K562 (cell line): ENCODE measurements at regions not wholly inside any gene's neighbourhood (a gene's known extent, or its start where the extent isn't known, plus 50 kb on each side); places are given as distances from the start of the nearest gene placed in this dataset.

ENCODE experiments used
- ARNT ChIP-seq, 2 experiments: fragments of 450-650 bp; IDR thresholded peaks; 2 replicates each; pipeline ENCODE4 v1.6.1; 2016; ENCODE audit warnings: mild to moderate bottlenecking in 1 of 2
- ATF3 ChIP-seq, 2 experiments: fragments of 450-650 bp in 1 of 2; sonication (generic) in 1 of 2; formaldehyde crosslinking in 1 of 2; IDR thresholded peaks in 1 of 2; conservative IDR thresholded peaks in 1 of 2; 2 replicates each; pipeline versions ENCODE4 v1.6.1 to v1.8.1; 2016 to 2023; ENCODE audit warnings: mild to moderate bottlenecking in 2 of 2, moderate library complexity in 2 of 2, inconsistent platforms in 1 of 2, missing genetic modification reagents in 1 of 2
- CLOCK ChIP-seq: fragments of 250-450 bp; sonication (Bioruptor Pico); IDR thresholded peaks from 2 replicates; pipeline ENCODE4 v1.4.0; 2020; ENCODE audit warnings: mild to moderate bottlenecking, moderate library complexity, borderline replicate concordance
- NFIC ChIP-seq: fragments of 450-650 bp; IDR thresholded peaks from 2 replicates; pipeline ENCODE4 v1.6.1; 2017; ENCODE audit warnings: mild to moderate bottlenecking, inconsistent platforms
- NFYB ChIP-seq: IDR thresholded peaks from 2 replicates; pipeline ENCODE4 v1.6.1; 2011; ENCODE audit warnings: mild to moderate bottlenecking, moderate library complexity; ENCODE audit not compliant: insufficient read length; ENCODE audit errors: extremely low read depth
- NONO ChIP-seq, 2 experiments: fragments of 200-400 bp in 1 of 2; fragments of 450-650 bp in 1 of 2; formaldehyde crosslinking in 1 of 2; IDR thresholded peaks; 2 replicates each; pipeline ENCODE4 v1.6.1; 2017; ENCODE audit warnings: low read depth in 2 of 2, mild to moderate bottlenecking in 2 of 2, moderate library complexity in 2 of 2, low read length in 1 of 2
- RCOR1 ChIP-seq, 2 experiments: IDR thresholded peaks; 2 replicates each; pipeline ENCODE4 v1.6.1; 2012; ENCODE audit warnings: low read depth in 2 of 2, low read length in 2 of 2, borderline replicate concordance in 1 of 2, improper control_type of control experiment in 1 of 2
- ZNF449 ChIP-seq: fragments of 250-450 bp; sonication (Bioruptor Pico); IDR thresholded peaks from 2 replicates; pipeline ENCODE4 v1.8.0; 2022; ENCODE audit warnings: moderate library complexity, mild to moderate bottlenecking, inconsistent platforms

- TF ChIP-seq ZNF449 (no peak), CLOCK (CRISPR knock-in tag) (no peak), NONO (IDR thresholded peaks at IDR 0.05; ENCODE audit: low read depth in 2 of 2, low read length in 1 of 2) (no peak), NFIC (no peak), RCOR1 (IDR thresholded peaks at IDR 0.05; ENCODE audit: borderline replicate concordance in 1 of 2, low read depth in 2 of 2, low read length in 2 of 2) (peak in 1 of 2 experiments; percentile 38; a peak in 1 of 4 replicates), ARNT (IDR thresholded peaks at IDR 0.05) (no peak), ATF3 (IDR thresholded peaks at IDR 0.05) (no peak), ATF3 (CRISPR knock-in tag; conservative IDR thresholded peaks at IDR 0.05) (no peak), NFYB (no peak)
Observed at GRCh38 chr4:153936121-153936520, 147.2 kb upstream of the SFRP2 start (continued).
